ENCODE measurements at regions not wholly inside any gene's neighbourhood (a gene's known extent, or its start where the extent isn't known, plus 50 kb on each side); places are given as distances from the start of the nearest gene placed in this dataset.

DNA sequence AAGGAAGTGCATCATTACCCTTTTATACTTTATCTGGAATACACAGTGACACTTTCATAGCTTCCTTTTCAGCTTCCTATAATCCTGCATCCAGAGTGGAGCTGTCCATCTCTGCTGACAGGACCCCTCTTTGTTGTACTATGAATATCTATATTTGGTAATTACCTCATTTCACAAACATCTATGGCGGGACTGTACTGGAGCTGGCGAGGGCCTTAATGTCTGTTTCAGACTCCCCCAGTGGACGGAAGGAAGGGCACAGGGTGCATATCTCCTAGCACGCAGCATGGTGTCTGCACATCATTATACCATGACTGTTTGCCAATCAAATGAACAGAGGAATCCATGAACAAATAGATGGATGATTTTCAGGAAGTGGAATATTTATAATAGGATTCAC lies 142.3 kb downstream of the SOX11 start:
- no peak for DNase-seq (ENCODE audit: low read depth)
- H3K4me3 ChIP-seq (ENCODE audit: low read depth, low read length): no peak overlapping the region
- TF ChIP-seq, protein P1, sequence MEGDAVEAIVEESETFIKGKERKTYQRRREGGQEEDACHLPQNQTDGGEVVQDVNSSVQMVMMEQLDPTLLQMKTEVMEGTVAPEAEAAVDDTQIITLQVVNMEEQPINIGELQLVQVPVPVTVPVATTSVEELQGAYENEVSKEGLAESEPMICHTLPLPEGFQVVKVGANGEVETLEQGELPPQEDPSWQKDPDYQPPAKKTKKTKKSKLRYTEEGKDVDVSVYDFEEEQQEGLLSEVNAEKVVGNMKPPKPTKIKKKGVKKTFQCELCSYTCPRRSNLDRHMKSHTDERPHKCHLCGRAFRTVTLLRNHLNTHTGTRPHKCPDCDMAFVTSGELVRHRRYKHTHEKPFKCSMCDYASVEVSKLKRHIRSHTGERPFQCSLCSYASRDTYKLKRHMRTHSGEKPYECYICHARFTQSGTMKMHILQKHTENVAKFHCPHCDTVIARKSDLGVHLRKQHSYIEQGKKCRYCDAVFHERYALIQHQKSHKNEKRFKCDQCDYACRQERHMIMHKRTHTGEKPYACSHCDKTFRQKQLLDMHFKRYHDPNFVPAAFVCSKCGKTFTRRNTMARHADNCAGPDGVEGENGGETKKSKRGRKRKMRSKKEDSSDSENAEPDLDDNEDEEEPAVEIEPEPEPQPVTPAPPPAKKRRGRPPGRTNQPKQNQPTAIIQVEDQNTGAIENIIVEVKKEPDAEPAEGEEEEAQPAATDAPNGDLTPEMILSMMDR (IDR thresholded peaks at IDR 0.05; ENCODE audit: low read depth, low read length, missing control alignments): no peak

DNA sequence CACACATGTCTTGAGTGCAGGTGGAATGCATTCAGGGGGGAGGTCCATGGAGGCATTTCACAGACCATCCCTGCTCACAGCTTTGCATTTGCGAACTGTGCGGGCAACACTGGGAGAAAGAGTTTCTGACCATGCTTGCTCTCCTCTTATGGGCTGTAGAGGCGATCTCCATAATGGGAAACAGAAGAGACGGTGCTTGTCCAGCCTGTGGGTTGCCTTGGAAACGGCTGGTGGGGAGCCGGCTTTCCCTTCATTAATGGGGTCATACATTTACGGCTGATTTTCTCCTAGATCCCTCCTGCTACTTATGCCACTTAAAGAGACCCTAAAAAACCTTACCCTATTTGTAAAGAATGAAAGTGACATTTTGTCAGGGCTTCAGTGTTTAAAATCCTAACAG lies 147.4 kb downstream of the SOX11 start:
- TF ChIP-seq, protein P1 (IDR thresholded peaks at IDR 0.05; ENCODE audit: low read depth, low read length, missing control alignments): no peak
- H3K4me3 ChIP-seq (ENCODE audit: low read depth, low read length): no peak overlapping the region
- DNase-seq (ENCODE audit: low read depth): no peak

DNA sequence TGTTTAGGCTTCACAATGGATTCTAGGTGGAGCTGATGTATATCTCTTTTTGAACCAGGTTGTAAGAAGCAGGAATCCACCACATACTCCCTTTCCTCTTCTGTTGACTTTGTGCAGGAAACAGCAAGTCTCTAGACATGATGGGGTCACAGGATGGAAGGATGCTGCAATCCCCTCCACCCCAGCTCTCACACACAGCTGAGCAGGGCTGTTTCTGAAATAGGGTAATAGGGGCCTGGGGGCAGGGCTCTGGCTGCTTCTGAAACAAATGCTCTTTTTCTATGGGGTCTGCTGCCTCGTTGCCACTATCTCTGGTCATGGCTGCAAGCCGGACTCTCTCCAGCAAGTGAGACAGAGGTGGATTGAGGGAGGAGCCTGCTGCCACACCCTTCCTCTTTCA lies 148.9 kb downstream of the SOX11 start:
- TF ChIP-seq, protein P1 (IDR thresholded peaks at IDR 0.05; ENCODE audit: low read depth, low read length, missing control alignments): no peak
- no peak overlapping the region for H3K4me3 ChIP-seq (ENCODE audit: low read depth, low read length)
- no peak for DNase-seq (ENCODE audit: low read depth)

DNA sequence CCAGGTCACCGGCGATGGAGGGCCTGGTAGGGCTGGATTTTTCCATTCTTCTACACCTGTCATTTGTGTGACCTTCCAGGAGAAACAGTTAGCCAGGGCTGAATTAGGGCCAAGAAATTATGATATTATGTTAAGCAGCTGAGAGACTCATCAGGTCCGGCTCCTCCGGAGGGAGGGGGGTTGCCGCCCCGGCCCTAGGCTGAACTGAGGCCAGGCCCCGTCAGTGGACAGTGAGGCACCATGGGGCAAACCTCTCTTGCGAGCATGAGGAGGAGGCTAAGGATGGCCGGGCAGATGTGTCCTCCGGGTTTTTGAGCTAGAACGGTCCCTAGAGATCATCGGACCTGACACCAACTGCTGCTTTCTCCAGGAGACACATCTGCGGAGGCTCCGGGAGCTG lies 150.1 kb downstream of the SOX11 start:
- no peak overlapping the region for H3K4me3 ChIP-seq (ENCODE audit: low read depth, low read length)
- TF ChIP-seq, protein P1 (IDR thresholded peaks at IDR 0.05; ENCODE audit: low read depth, low read length, missing control alignments): no peak
- DNase-seq (ENCODE audit: low read depth): no peak

DNA sequence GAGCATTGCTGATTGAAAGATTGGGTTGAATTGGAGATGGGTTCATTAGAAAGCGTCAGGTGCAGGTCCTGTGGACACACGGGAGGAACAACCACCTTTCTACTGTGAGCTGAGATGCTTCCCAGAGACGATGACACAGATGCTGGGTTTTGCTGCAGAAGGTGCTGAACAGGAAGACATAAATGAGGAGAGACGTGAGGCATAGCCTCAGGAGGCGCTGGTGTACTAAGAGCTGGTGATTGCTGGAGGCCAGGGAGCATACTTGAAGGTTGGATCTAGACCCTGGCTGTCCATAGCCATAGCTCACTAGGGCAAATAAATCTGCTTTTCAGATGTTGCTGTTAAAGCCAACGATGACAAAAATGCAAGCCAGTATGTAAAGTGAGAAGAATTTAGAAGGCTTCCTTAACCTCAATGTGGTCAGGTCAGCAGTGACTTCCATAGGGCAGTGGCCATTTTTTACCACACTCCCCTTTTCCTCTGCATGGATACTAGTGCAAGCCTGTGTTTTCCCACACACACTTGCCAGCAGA lies 153.7 kb downstream of the SOX11 start:
- no peak for DNase-seq (ENCODE audit: low read depth)
- TF ChIP-seq, protein P1 (IDR thresholded peaks at IDR 0.05; ENCODE audit: low read depth, low read length, missing control alignments): no peak
- no peak overlapping the region for H3K4me3 ChIP-seq (ENCODE audit: low read depth, low read length)

DNA sequence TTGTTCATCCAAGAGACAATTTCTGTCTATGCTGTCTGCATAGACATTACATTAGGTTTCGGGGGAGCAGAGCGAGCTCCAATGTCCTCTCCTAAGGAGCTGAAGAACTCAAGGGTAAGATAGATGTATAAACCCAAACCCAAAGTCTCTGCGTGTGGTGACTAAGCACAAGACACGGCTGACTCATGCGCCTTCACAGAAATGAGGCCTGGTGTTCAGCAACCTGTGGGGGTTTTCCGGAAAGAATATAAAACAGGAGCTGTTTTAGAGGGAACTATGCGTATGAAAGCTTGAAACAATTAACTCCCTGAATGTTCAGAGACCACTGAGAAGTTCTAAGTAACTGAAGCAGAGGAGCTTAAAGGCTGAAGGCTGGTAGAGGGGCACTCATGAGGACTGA lies 154.7 kb downstream of the SOX11 start:
- TF ChIP-seq, protein P1 (IDR thresholded peaks at IDR 0.05; ENCODE audit: low read depth, low read length, missing control alignments): no peak
- no peak overlapping the region for H3K4me3 ChIP-seq (ENCODE audit: low read depth, low read length)
- no peak for DNase-seq (ENCODE audit: low read depth)

DNA sequence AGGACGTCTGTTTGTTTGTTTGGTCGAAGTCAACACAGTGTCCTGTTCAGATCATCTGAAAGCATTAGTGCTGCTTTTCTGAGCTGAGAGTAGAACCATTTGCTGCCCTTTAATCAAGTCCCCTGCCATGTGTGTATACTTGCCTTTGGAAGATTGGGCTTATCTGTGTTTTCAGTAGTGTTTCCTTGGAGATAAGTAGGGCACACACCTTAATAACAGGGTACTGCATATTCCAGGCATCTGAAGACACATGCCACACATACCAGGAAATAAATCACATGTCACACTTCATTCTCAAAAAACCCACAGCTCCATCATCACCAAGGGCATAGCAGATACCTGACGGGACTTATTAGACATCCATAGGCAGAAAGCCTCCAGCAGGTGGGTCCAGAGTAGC lies 157.4 kb downstream of the SOX11 start:
- TF ChIP-seq, protein P1 (IDR thresholded peaks at IDR 0.05; ENCODE audit: low read depth, low read length, missing control alignments): no peak
- no peak for DNase-seq (ENCODE audit: low read depth)
- H3K4me3 ChIP-seq (ENCODE audit: low read depth, low read length): no peak overlapping the region

Measured in GM12864 (cell line).